ENCODE measurements at regions not wholly inside any gene's neighbourhood (a gene's known extent, or its start where the extent isn't known, plus 50 kb on each side); places are given as distances from the start of the nearest gene placed in this dataset.

- H3K79me2 ChIP-seq (ENCODE audit: control insufficient read depth, insufficient read depth, low read length): no peaks in the 10 kb centered on the region
- no peaks in the 10 kb centered on the region for H4K20me1 ChIP-seq (replicated peaks; ENCODE audit: control insufficient read depth, extremely low read depth, insufficient read depth, low read length)
- no peak overlapping the region for H3K27ac ChIP-seq (ENCODE audit: insufficient read depth, low read depth, low read length)
- ChIA-PET POLR2A (no interaction called here), CTCF (no interaction called here)
- H3K4me1 ChIP-seq (ENCODE audit: control insufficient read depth, extremely low read depth, insufficient read depth, low read length): no peaks in the 10 kb centered on the region
- H3K9me3 ChIP-seq (replicated peaks; ENCODE audit: control insufficient read depth, insufficient read depth, low read length): no peaks in the 10 kb centered on the region
- intact Hi-C loops (cut with micrococcal nuclease) (no loop called here), dilution Hi-C loops (cut with MboI; ENCODE audit: extremely low pct_ligation_motif_present, low sequenced_read_pairs) (no loop called here)
- no peaks in the 10 kb centered on the region for H3K27me3 ChIP-seq (ENCODE audit: control insufficient read depth in 2 of 2, insufficient read depth in 2 of 2, low read length in 2 of 2)
- FAIRE-seq (no peak), DNase-seq (ENCODE audit: low read depth, low spot score) (no peak)
- no peak overlapping the region for H3K9ac ChIP-seq (replicated peaks; ENCODE audit: extremely low read depth, insufficient read depth, low read length)
- TF ChIP-seq FOS (IDR thresholded peaks at IDR 0.05; ENCODE audit: borderline replicate concordance, insufficient read depth, low read length): no peak
- TF ChIP-seq MAX (IDR thresholded peaks at IDR 0.05; ENCODE audit: insufficient read depth, insufficient read length): no peak
- TF ChIP-seq EZH2 (IDR thresholded peaks at IDR 0.05; ENCODE audit: borderline replicate concordance, low read depth, low read length, severe bottlenecking): no peak
- no peak for TF ChIP-seq GATA2 (IDR thresholded peaks at IDR 0.05; ENCODE audit: insufficient read depth, insufficient read length, low read depth, low read length)
- TF ChIP-seq POLR2AphosphoS5 (IDR thresholded peaks at IDR 0.05; ENCODE audit: insufficient read depth, low read depth, low read length): no peak
- no peak for TF ChIP-seq POLR2A (IDR thresholded peaks at IDR 0.05; ENCODE audit: low read depth, low read length)
- TF ChIP-seq JUN (IDR thresholded peaks at IDR 0.05; ENCODE audit: borderline replicate concordance, insufficient read depth, insufficient read length, low read depth): no peak
- no peak for TF ChIP-seq MYC (IDR thresholded peaks at IDR 0.05; ENCODE audit: low read depth, low read length)
- TF ChIP-seq, protein P1, sequence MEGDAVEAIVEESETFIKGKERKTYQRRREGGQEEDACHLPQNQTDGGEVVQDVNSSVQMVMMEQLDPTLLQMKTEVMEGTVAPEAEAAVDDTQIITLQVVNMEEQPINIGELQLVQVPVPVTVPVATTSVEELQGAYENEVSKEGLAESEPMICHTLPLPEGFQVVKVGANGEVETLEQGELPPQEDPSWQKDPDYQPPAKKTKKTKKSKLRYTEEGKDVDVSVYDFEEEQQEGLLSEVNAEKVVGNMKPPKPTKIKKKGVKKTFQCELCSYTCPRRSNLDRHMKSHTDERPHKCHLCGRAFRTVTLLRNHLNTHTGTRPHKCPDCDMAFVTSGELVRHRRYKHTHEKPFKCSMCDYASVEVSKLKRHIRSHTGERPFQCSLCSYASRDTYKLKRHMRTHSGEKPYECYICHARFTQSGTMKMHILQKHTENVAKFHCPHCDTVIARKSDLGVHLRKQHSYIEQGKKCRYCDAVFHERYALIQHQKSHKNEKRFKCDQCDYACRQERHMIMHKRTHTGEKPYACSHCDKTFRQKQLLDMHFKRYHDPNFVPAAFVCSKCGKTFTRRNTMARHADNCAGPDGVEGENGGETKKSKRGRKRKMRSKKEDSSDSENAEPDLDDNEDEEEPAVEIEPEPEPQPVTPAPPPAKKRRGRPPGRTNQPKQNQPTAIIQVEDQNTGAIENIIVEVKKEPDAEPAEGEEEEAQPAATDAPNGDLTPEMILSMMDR (IDR thresholded peaks at IDR 0.05; ENCODE audit: extremely low read depth in 1 of 2, insufficient read depth in 1 of 2, low read depth in 1 of 2, low read length in 2 of 2): no peak
- H3K4me3 ChIP-seq (replicated peaks in 1 of 3; ENCODE audit: insufficient read depth in 1 of 3, low read depth in 1 of 3, low read length in 3 of 3): no peak overlapping the region
- no peaks in the 10 kb centered on the region for H3K36me3 ChIP-seq (ENCODE audit: control insufficient read depth in 2 of 2, extremely low read depth in 1 of 2, insufficient read depth in 2 of 2, low read length in 2 of 2)
- no peak overlapping the region for H3K4me2 ChIP-seq (ENCODE audit: insufficient read depth, low read length)
- H2AFZ ChIP-seq (ENCODE audit: low read depth, low read length): no peak overlapping the region
- H3K9me1 ChIP-seq (replicated peaks; ENCODE audit: control insufficient read depth, extremely low read depth, insufficient read depth, low read length): no peaks in the 10 kb centered on the region
- no TSS peak for BruUV-seq (replicated peaks)
Measured at GRCh38 chr14:43464968-43465367, 1042.1 kb downstream of the FSCB start.

Measured in endothelial cell of umbilical vein (primary cell).